Kidney epithelial cell (primary cell): ENCODE measurements at regions not wholly inside any gene's neighbourhood (a gene's known extent, or its start where the extent isn't known, plus 50 kb on each side); places are given as distances from the start of the nearest gene placed in this dataset.

ENCODE experiments used
- DNase-seq: peaks from one replicate; pipeline ENCODE4 v3.0.0-alpha.2; 2010; ENCODE audit warnings: low read depth
- H3K27me3 ChIP-seq: 2 replicates; pipeline ENCODE4 v1.6.0; 2011; ENCODE audit warnings: low read length; ENCODE audit not compliant: control insufficient read depth, insufficient read depth
- H3K36me3 ChIP-seq: 2 replicates; pipeline ENCODE4 v1.5.1; 2011; ENCODE audit warnings: low read length; ENCODE audit not compliant: control insufficient read depth, insufficient read depth
- H3K4me3 ChIP-seq: 2 replicates; pipeline ENCODE4 v1.5.1; 2011; ENCODE audit warnings: low read depth, mild to moderate bottlenecking, control low read depth, low read length
- TF ChIP-seq, protein P1 (sequence below): IDR thresholded peaks from 2 replicates; pipeline ENCODE4 v1.5.1; 2011; ENCODE audit warnings: mild to moderate bottlenecking, moderate library complexity, low read length, control low read depth, inconsistent platforms; ENCODE audit not compliant: insufficient read depth, poor library complexity, severe bottlenecking

DNA sequence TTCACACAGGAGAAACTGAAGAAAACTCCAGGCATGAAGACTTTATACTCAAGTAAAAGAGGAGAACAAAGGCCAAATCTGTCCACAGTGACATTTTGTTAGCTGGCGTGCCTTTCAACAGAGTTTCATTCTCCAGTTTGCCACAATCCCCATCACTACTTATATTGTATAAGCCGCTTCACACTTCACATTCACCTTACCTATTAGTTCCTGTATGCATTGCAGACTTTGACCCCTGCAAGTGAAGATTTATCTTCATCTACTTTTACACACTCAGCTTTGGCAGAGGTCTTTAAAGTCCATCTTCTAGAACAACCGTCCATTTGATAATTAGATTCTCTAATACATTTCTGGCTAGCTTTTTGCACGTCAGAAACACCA, 56.8 kb upstream of the TANK start:
- Histone ChIP-seq H3K36me3 (no peaks in the 10 kb centered on the region), H3K4me3 (no peak overlapping the region), H3K27me3 (no peaks in the 10 kb centered on the region)
- TF ChIP-seq, protein P1, sequence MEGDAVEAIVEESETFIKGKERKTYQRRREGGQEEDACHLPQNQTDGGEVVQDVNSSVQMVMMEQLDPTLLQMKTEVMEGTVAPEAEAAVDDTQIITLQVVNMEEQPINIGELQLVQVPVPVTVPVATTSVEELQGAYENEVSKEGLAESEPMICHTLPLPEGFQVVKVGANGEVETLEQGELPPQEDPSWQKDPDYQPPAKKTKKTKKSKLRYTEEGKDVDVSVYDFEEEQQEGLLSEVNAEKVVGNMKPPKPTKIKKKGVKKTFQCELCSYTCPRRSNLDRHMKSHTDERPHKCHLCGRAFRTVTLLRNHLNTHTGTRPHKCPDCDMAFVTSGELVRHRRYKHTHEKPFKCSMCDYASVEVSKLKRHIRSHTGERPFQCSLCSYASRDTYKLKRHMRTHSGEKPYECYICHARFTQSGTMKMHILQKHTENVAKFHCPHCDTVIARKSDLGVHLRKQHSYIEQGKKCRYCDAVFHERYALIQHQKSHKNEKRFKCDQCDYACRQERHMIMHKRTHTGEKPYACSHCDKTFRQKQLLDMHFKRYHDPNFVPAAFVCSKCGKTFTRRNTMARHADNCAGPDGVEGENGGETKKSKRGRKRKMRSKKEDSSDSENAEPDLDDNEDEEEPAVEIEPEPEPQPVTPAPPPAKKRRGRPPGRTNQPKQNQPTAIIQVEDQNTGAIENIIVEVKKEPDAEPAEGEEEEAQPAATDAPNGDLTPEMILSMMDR: no peak
- DNase-seq: no peak

GRCh38 chr2:161104054-161104553, 56.1 kb upstream of the TANK start:
- TF ChIP-seq, protein P1: no peak
- Histone ChIP-seq H3K27me3 (no peaks in the 10 kb centered on the region), H3K4me3 (no peak overlapping the region), H3K36me3 (no peaks in the 10 kb centered on the region)
- DNase-seq: no peak

GRCh38 chr2:161107265-161107664, 53.0 kb upstream of the TANK start:
- no peak overlapping the region for H3K4me3 ChIP-seq
- DNase-seq: no peak
- no peaks in the 10 kb centered on the region for H3K36me3 ChIP-seq
- no peaks in the 10 kb centered on the region for H3K27me3 ChIP-seq
- TF ChIP-seq, protein P1: no peak
